ENCODE measurements at regions not wholly inside any gene's neighbourhood (a gene's known extent, or its start where the extent isn't known, plus 50 kb on each side); places are given as distances from the start of the nearest gene placed in this dataset.
"Not testable (repeated sequence)": the region's sequence is repeated elsewhere in the genome, so short reads cannot be mapped to it uniquely, and the experiment has no call there.

DNA sequence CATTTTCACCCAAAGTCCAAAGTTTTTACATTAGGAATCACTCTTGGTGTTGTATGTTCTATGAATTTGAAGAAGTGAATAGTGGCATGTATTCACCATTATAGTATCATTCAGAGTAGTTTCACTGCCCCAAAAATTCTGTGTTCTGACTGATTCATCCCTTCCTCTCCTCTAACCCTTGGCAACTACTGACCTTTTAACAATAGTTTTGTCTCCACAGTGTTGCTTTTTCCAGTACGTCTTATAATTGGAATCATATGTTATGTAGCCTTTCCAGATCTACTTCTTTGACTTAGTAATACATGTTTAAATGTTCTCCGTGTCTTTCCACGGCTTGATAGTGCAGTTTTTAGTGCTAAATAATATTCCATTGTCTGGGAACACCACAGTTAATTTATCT, 379.0 kb upstream of the SGO1 start:
- Mint-ChIP-seq H3K9me3 (ENCODE audit: unreplicated experiment) (no peaks in the 10 kb centered on the region), H3K36me3 (ENCODE audit: unreplicated experiment) (no peaks in the 10 kb centered on the region), H3K27me3 (ENCODE audit: unreplicated experiment) (no peaks in the 10 kb centered on the region), H3K27ac (ENCODE audit: unreplicated experiment) (no peak overlapping the region), H3K4me3 (ENCODE audit: unreplicated experiment) (no peak overlapping the region), H3K4me1 (ENCODE audit: unreplicated experiment) (peaks cover 4% of the 10 kb centered on the region)
- DNase-seq (ENCODE audit: extremely low spot score, unreplicated experiment) = no peak
- TF ChIP-seq CTCF (IDR thresholded peaks at IDR 0.05) = no peak

DNA sequence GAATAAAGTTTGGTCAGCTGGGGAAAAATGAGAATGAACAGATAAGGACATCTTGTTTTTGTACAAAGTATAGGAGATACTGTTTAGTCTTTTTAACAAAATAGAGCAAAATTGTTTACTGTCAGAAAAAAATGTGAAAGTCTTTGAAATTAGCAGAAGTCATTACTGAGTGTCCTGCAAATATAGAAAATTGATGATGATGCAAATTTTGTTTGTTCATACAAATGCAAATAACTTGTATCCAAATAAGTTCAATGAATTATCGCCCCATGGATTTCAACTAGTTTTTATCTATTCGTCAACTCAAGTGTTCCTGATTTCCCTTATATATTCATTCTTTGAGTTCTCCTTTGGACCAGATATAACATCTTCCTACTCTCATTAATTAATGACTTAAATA, 378.0 kb upstream of the SGO1 start:
- no peaks in the 10 kb centered on the region for H3K27me3 Mint-ChIP-seq (ENCODE audit: unreplicated experiment)
- no peak overlapping the region for H3K27ac Mint-ChIP-seq (ENCODE audit: unreplicated experiment)

DNA sequence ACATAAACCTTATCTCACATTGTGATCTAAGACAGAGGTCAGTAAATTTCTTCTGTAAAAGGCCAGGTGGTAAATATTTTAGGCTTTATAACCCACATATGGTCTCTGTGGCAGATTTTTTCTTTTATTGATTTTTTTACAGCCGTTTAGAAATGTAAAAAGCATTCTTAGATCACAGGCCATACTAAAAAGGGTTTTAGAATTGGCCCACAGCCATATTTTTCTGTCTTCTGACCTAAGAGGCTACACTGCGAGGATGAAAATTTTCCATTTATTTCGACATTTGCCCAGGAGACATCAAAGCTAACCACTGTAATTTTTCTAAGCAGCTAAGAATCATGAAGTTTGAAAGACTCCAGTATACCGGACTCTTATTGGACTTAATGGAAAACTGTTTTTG, 377.2 kb upstream of the SGO1 start:
- TF ChIP-seq CTCF (IDR thresholded peaks at IDR 0.05) = no peak
- DNase-seq (ENCODE audit: extremely low spot score, unreplicated experiment) = no peak
- no peak overlapping the region for H3K27ac Mint-ChIP-seq (ENCODE audit: unreplicated experiment)
- H3K4me3 Mint-ChIP-seq (ENCODE audit: unreplicated experiment) = no peak overlapping the region
- H3K27me3 Mint-ChIP-seq (ENCODE audit: unreplicated experiment) = no peaks in the 10 kb centered on the region
- H3K36me3 Mint-ChIP-seq (ENCODE audit: unreplicated experiment) = no peaks in the 10 kb centered on the region
- no peaks in the 10 kb centered on the region for H3K9me3 Mint-ChIP-seq (ENCODE audit: unreplicated experiment)
- peaks cover 4% of the 10 kb centered on the region for H3K4me1 Mint-ChIP-seq (ENCODE audit: unreplicated experiment)

More for the DNA sequence above, 378.0 kb upstream of the SGO1 start:
- Mint-ChIP-seq H3K4me1 (ENCODE audit: unreplicated experiment) (peaks cover 4% of the 10 kb centered on the region), H3K36me3 (ENCODE audit: unreplicated experiment) (no peaks in the 10 kb centered on the region), H3K4me3 (ENCODE audit: unreplicated experiment) (no peak overlapping the region), H3K9me3 (ENCODE audit: unreplicated experiment) (no peaks in the 10 kb centered on the region)
- no peak for DNase-seq (ENCODE audit: extremely low spot score, unreplicated experiment)
- TF ChIP-seq CTCF (IDR thresholded peaks at IDR 0.05) = no peak

DNA sequence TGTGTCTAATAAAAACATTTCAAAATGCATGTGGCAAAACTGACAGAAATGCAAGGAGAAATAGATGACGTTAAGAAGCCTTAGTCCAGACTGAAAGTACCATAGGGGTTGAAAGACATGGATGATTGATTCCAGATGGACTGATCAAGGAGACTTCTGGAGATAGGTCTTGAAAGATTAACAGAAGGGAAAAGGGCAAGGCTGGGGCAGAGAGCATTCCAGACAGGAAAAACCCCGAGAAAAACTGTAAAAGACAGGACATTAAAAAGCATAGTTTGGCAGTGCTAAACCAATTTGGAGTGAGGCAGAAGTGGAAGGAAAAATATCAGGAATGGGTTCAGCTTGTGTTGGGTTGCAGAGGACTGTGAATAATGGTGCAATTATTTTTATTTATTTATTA, 375.2 kb upstream of the SGO1 start:
- Mint-ChIP-seq H3K4me1 (ENCODE audit: unreplicated experiment) (peaks cover 4% of the 10 kb centered on the region), H3K27me3 (ENCODE audit: unreplicated experiment) (no peaks in the 10 kb centered on the region), H3K4me3 (ENCODE audit: unreplicated experiment) (peak overlapping the region; percentile 3), H3K9me3 (ENCODE audit: unreplicated experiment) (no peaks in the 10 kb centered on the region), H3K36me3 (ENCODE audit: unreplicated experiment) (no peaks in the 10 kb centered on the region), H3K27ac (ENCODE audit: unreplicated experiment) (peak overlapping the region; percentile 24)
- no peak for TF ChIP-seq CTCF (IDR thresholded peaks at IDR 0.05)
- no peak for DNase-seq (ENCODE audit: extremely low spot score, unreplicated experiment)

- not testable (repeated sequence) for H3K27ac Mint-ChIP-seq (ENCODE audit: unreplicated experiment); H3K4me1 Mint-ChIP-seq (ENCODE audit: unreplicated experiment); H3K36me3 Mint-ChIP-seq (ENCODE audit: unreplicated experiment); H3K9me3 Mint-ChIP-seq (ENCODE audit: unreplicated experiment); H3K27me3 Mint-ChIP-seq (ENCODE audit: unreplicated experiment); DNase-seq (ENCODE audit: extremely low spot score, unreplicated experiment); H3K4me3 Mint-ChIP-seq (ENCODE audit: unreplicated experiment)
Measured at GRCh38 chr3:20560446-20560845, 374.4 kb upstream of the SGO1 start.

DNA sequence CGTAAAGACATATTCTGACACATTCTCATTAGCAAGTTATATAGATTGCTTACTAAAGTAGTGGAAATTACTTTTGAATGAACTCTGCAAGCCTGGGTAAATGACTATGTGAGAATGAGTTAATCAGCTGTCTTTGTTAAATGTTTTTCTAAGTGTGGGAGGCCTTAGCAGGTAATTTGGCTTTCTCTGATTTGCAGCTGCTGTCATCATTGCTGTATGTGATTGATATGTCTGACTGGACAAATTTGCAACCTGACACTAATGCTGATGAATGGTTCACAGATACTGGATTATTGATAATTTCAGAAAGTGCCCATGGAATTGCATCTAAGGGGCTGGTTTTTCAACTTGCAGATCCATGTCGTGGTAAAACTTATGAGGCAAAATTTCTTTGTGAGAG, 372.2 kb upstream of the SGO1 start:
- Mint-ChIP-seq H3K27me3 (ENCODE audit: unreplicated experiment) (no peaks in the 10 kb centered on the region), H3K27ac (ENCODE audit: unreplicated experiment) (no peak overlapping the region), H3K4me3 (ENCODE audit: unreplicated experiment) (no peak overlapping the region), H3K36me3 (ENCODE audit: unreplicated experiment) (no peaks in the 10 kb centered on the region), H3K9me3 (ENCODE audit: unreplicated experiment) (no peaks in the 10 kb centered on the region), H3K4me1 (ENCODE audit: unreplicated experiment) (peaks cover 4% of the 10 kb centered on the region)
- TF ChIP-seq CTCF (IDR thresholded peaks at IDR 0.05) = no peak
- DNase-seq (ENCODE audit: extremely low spot score, unreplicated experiment) = no peak

Data from osteocyte (in vitro differentiated cells).